DOHH2 (cell line): ENCODE measurements at regions not wholly inside any gene's neighbourhood (a gene's known extent, or its start where the extent isn't known, plus 50 kb on each side); places are given as distances from the start of the nearest gene placed in this dataset.

Experiments used
- EZH2phosphoT487 ChIP-seq: fragments of 200-600 bp; sonication (generic); IDR thresholded peaks from 2 replicates; pipeline ENCODE4 v1.6.1; 2017; ENCODE audit warnings: borderline replicate concordance, mild to moderate bottlenecking, antibody characterized with exemption, low read length, moderate library complexity, mixed read lengths
- TF ChIP-seq, protein P1 (sequence below): fragments of 200-600 bp; sonication (generic); IDR thresholded peaks from one replicate; pipeline ENCODE4 v1.5.1; 2014; ENCODE audit warnings: antibody characterized with exemption, mild to moderate bottlenecking, low read depth, low read length; ENCODE audit not compliant: poor library complexity, severe bottlenecking

DNA sequence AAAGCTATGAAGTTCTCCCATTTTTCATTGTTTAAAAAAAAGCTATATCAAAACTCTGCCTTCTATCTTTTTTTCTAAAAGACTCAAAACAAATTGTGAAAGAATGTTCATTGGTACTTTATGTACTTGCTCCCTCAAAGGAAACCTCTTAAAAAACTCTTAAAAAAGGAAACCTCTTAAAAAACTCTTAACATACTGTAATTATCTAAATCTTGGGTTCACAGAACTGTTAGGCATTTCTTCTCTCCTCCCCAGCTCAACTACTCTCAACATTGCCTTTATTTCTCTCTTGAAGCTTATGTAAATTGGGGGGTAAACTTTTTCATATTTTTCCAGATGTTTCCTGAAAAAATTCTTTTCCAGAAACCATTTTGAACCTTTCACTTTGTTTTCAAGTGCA lies 330.5 kb upstream of the SLC39A10 start:
- TF ChIP-seq, protein P1, sequence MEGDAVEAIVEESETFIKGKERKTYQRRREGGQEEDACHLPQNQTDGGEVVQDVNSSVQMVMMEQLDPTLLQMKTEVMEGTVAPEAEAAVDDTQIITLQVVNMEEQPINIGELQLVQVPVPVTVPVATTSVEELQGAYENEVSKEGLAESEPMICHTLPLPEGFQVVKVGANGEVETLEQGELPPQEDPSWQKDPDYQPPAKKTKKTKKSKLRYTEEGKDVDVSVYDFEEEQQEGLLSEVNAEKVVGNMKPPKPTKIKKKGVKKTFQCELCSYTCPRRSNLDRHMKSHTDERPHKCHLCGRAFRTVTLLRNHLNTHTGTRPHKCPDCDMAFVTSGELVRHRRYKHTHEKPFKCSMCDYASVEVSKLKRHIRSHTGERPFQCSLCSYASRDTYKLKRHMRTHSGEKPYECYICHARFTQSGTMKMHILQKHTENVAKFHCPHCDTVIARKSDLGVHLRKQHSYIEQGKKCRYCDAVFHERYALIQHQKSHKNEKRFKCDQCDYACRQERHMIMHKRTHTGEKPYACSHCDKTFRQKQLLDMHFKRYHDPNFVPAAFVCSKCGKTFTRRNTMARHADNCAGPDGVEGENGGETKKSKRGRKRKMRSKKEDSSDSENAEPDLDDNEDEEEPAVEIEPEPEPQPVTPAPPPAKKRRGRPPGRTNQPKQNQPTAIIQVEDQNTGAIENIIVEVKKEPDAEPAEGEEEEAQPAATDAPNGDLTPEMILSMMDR = no peak
- TF ChIP-seq EZH2phosphoT487 = no peak
